H1 (cell line): ENCODE measurements at regions not wholly inside any gene's neighbourhood (a gene's known extent, or its start where the extent isn't known, plus 50 kb on each side); places are given as distances from the start of the nearest gene placed in this dataset.

Experiments
- CTCF ChIA-PET: fragments of 300-600 bp; sonication (Branson Sonifier 250); formaldehyde crosslinking; loops from one replicate; lab custom pipeline; 2021; ENCODE audit not compliant: partially characterized antibody; lab: Charles Lee
- POLR2A ChIA-PET: fragments of 300-600 bp; sonication (Branson Sonifier 250); formaldehyde crosslinking; loops from one replicate; lab custom pipeline; 2021; ENCODE audit warnings: inconsistent platforms; ENCODE audit not compliant: partially characterized antibody; lab: Charles Lee
- DNase-seq, 2 experiments: peaks; one replicate each; pipeline versions ENCODE4 v3.0.0 to v3.0.0-alpha.2; 2010 to 2022; ENCODE audit warnings: low spot score in 2 of 2, low read depth in 1 of 2, mixed read lengths in 1 of 2
- FAIRE-seq: peaks from 2 replicates; lab custom pipeline; 2011; peaks lifted over from hg19 to GRCh38; lab: Jason Lieb, UNC
- H2AFZ ChIP-seq: 2 replicates; pipeline ENCODE4 v1.8.1; 2012; ENCODE audit warnings: low read length, inconsistent platforms
- H2AK5ac ChIP-seq: 2 replicates; pipeline ENCODE4 v1.6.1; 2013; ENCODE audit warnings: low read depth, low read length
- H2BK120ac ChIP-seq: replicated peaks from 2 replicates; pipeline ENCODE3; 2013; ENCODE audit warnings: low read depth, low read length, inconsistent platforms
- H2BK12ac ChIP-seq: 2 replicates; pipeline ENCODE4 v1.6.1; 2013; ENCODE audit warnings: low read depth, low read length
- H2BK15ac ChIP-seq: 2 replicates; pipeline ENCODE4 v1.6.1; 2013; ENCODE audit warnings: low read length
- H2BK20ac ChIP-seq: 2 replicates; pipeline ENCODE4 v1.6.1; 2013; ENCODE audit warnings: low read length
- H2BK5ac ChIP-seq: 2 replicates; pipeline ENCODE4 v1.6.1; 2013; ENCODE audit warnings: low read depth, low read length
- H3K14ac ChIP-seq: 2 replicates; pipeline ENCODE4 v1.6.1; 2013; ENCODE audit warnings: inconsistent platforms; ENCODE audit not compliant: insufficient read length
- H3K18ac ChIP-seq: 2 replicates; pipeline ENCODE4 v1.6.1; 2013; ENCODE audit warnings: low read length; ENCODE audit errors: extremely low read depth
- H3K23ac ChIP-seq: 2 replicates; pipeline ENCODE4 v1.6.1; 2013; ENCODE audit warnings: inconsistent platforms; ENCODE audit not compliant: insufficient read length
- H3K23me2 ChIP-seq: 2 replicates; pipeline ENCODE4 v1.6.1; 2013; ENCODE audit warnings: low read depth, low read length
- H3K27ac ChIP-seq: 2 replicates; pipeline ENCODE4 v1.6.1; 2011; ENCODE audit warnings: low read depth, low read length, inconsistent platforms
- H3K27me3 ChIP-seq, 4 experiments: replicated peaks in 1 of 4; 1 replicate in 1 of 4; 2 replicates in 3 of 4; pipeline versions ENCODE4 v1.6.1 to v1.8.1; 2011 to 2013; ENCODE audit warnings: low read length in 3 of 4, mild to moderate bottlenecking in 3 of 4, inconsistent platforms in 2 of 4, mixed read lengths in 2 of 4, moderate library complexity in 1 of 4; ENCODE audit not compliant: control insufficient read depth in 3 of 4, insufficient read depth in 3 of 4; ENCODE audit errors: extremely low read depth in 1 of 4
- H3K36me3 ChIP-seq, 4 experiments: 2 replicates each; pipeline versions ENCODE4 v1.6.1 to v1.8.1; 2011 to 2013; ENCODE audit warnings: mild to moderate bottlenecking in 4 of 4, low read length in 3 of 4, moderate library complexity in 2 of 4, control low read depth in 1 of 4, inconsistent platforms in 1 of 4; ENCODE audit not compliant: insufficient read depth in 4 of 4, control insufficient read depth in 2 of 4
- H3K4ac ChIP-seq: replicated peaks from 2 replicates; pipeline ENCODE3; 2013; ENCODE audit warnings: low read length, low read depth, mixed read lengths, inconsistent platforms; ENCODE audit not compliant: insufficient read length
- H3K4me1 ChIP-seq, 4 experiments: replicated peaks in 1 of 4; 1 replicate in 1 of 4; 2 replicates in 3 of 4; pipeline versions ENCODE4 v1.6.1 to v1.8.1; 2011 to 2013; ENCODE audit warnings: low read length in 3 of 4, inconsistent platforms in 2 of 4, mixed read lengths in 1 of 4; ENCODE audit not compliant: insufficient read depth in 4 of 4, control insufficient read depth in 3 of 4
- H3K4me2 ChIP-seq, 2 experiments: 2 replicates each; pipeline versions ENCODE4 v1.6.1 to v1.8.1; 2011 to 2013; ENCODE audit warnings: low read depth in 2 of 2, low read length in 2 of 2, control low read depth in 1 of 2, inconsistent platforms in 1 of 2, mild to moderate bottlenecking in 1 of 2; ENCODE audit not compliant: insufficient read depth in 1 of 2
- H3K4me3 ChIP-seq, 4 experiments: fragments of 200-600, 300-600 bp in 1 of 4; sonication (generic), shearing (Covaris generic), sonication (Bioruptor Twin) in 1 of 4; 2 replicates each; pipeline versions ENCODE4 v1.5.1 to v1.8.1; 2011 to 2016; ENCODE audit warnings: low read length in 4 of 4, low read depth in 3 of 4, control low read depth in 2 of 4, inconsistent platforms in 2 of 4, mild to moderate bottlenecking in 2 of 4, mixed read lengths in 1 of 4, moderate library complexity in 1 of 4; ENCODE audit not compliant: insufficient read depth in 2 of 4; ENCODE audit errors: extremely low read depth in 1 of 4
- H3K56ac ChIP-seq: replicated peaks from 2 replicates; pipeline ENCODE3; 2013; ENCODE audit warnings: low read depth, mild to moderate bottlenecking, mixed read lengths, low read length, inconsistent platforms; ENCODE audit not compliant: insufficient read length
- H3K79me1 ChIP-seq: 2 replicates; pipeline ENCODE4 v1.6.1; 2013; ENCODE audit warnings: low read depth, low read length, control low read depth
- H3K79me2 ChIP-seq, 2 experiments: 2 replicates each; pipeline versions ENCODE4 v1.6.1 to v1.8.1; 2012 to 2013; ENCODE audit warnings: low read length in 2 of 2, mild to moderate bottlenecking in 2 of 2, inconsistent platforms in 1 of 2; ENCODE audit not compliant: insufficient read depth in 2 of 2, control insufficient read depth in 1 of 2
- H3K9ac ChIP-seq, 4 experiments: replicated peaks in 1 of 4; 1 replicate in 1 of 4; 2 replicates in 3 of 4; pipeline versions ENCODE4 v1.6.1 to v1.8.1; 2011 to 2013; ENCODE audit warnings: low read depth in 3 of 4, low read length in 3 of 4, control low read depth in 2 of 4, mild to moderate bottlenecking in 2 of 4, moderate library complexity in 2 of 4, inconsistent platforms in 1 of 4; ENCODE audit errors: extremely low read depth in 1 of 4
- H3K9me3 ChIP-seq, 2 experiments: 2 replicates each; pipeline versions ENCODE4 v1.6.1 to v1.8.1; 2012 to 2013; ENCODE audit warnings: mild to moderate bottlenecking in 2 of 2, moderate library complexity in 2 of 2, control low read depth in 1 of 2, inconsistent platforms in 1 of 2, low read depth in 1 of 2, low read length in 1 of 2, mixed read lengths in 1 of 2; ENCODE audit not compliant: insufficient read depth in 2 of 2
- H4K20me1 ChIP-seq, 2 experiments: replicated peaks in 1 of 2; 2 replicates each; pipeline versions ENCODE3 to v1.8.1; 2011 to 2013; ENCODE audit warnings: inconsistent platforms in 2 of 2, low read length in 2 of 2, mild to moderate bottlenecking in 1 of 2; ENCODE audit not compliant: insufficient read depth in 2 of 2, control insufficient read depth in 1 of 2
- H4K5ac ChIP-seq: 2 replicates; pipeline ENCODE4 v1.6.1; 2013; ENCODE audit warnings: low read length, low read depth, mixed read lengths, inconsistent platforms; ENCODE audit not compliant: insufficient read length
- H4K8ac ChIP-seq: 2 replicates; pipeline ENCODE4 v1.8.0; 2013; ENCODE audit warnings: mild to moderate bottlenecking, moderate library complexity, low read length, inconsistent platforms; ENCODE audit not compliant: insufficient read depth; ENCODE audit errors: extremely low read depth
- H4K91ac ChIP-seq: replicated peaks from 2 replicates; pipeline ENCODE3; 2013; ENCODE audit warnings: low read length, mixed read lengths, inconsistent platforms; ENCODE audit not compliant: insufficient read length
- EGR1 ChIP-seq: IDR thresholded peaks from 2 replicates; pipeline ENCODE4 v1.6.1; 2011; ENCODE audit warnings: low read depth, low read length, borderline replicate concordance
- EP300 ChIP-seq, 2 experiments: IDR thresholded peaks; 1 replicate in 1 of 2; 2 replicates in 1 of 2; pipeline ENCODE4 v1.6.1; 2011 to 2012; ENCODE audit warnings: low read depth in 2 of 2, low read length in 2 of 2, mild to moderate bottlenecking in 2 of 2, borderline replicate concordance in 1 of 2, inconsistent platforms in 1 of 2, moderate library complexity in 1 of 2
- GABPA ChIP-seq: IDR thresholded peaks from 2 replicates; pipeline ENCODE4 v1.6.1; 2011; ENCODE audit warnings: mild to moderate bottlenecking, low read length, moderate library complexity, borderline replicate concordance; ENCODE audit not compliant: insufficient read depth
- JUND ChIP-seq: IDR thresholded peaks from 2 replicates; pipeline ENCODE4 v1.6.1; 2011; ENCODE audit warnings: mild to moderate bottlenecking, improper control_type of control experiment, low read length
- RBBP5 ChIP-seq: IDR thresholded peaks from 2 replicates; pipeline ENCODE4 v1.7.1; 2012; ENCODE audit warnings: low read depth, mild to moderate bottlenecking, inconsistent platforms, low read length, moderate library complexity, borderline replicate concordance
- RXRA ChIP-seq: IDR thresholded peaks from 2 replicates; pipeline ENCODE4 v1.6.1; 2011; ENCODE audit warnings: low read depth, mild to moderate bottlenecking, low read length, moderate library complexity; ENCODE audit not compliant: insufficient read depth
- WGBS, 2 experiments: shearing (Covaris generic) in 1 of 2; methylation state at CpG; one replicate each; pipeline versions ENCODE4 v1.1.6 to v1.1.7; 2013 to 2015; ENCODE audit warnings: low lambda C conversion rate in 2 of 2, mixed read lengths in 2 of 2, inconsistent platforms in 1 of 2, low coverage in 1 of 2, missing lambda C conversion rate in 1 of 2; ENCODE audit not compliant: insufficient replicate concordance in 2 of 2, insufficient coverage in 1 of 2, insufficient read length in 1 of 2; ENCODE audit errors: extremely low coverage in 1 of 2, missing lambda C conversion rate in 1 of 2; 5-methylcytosine and 5-hydroxymethylcytosine counted together

DNA sequence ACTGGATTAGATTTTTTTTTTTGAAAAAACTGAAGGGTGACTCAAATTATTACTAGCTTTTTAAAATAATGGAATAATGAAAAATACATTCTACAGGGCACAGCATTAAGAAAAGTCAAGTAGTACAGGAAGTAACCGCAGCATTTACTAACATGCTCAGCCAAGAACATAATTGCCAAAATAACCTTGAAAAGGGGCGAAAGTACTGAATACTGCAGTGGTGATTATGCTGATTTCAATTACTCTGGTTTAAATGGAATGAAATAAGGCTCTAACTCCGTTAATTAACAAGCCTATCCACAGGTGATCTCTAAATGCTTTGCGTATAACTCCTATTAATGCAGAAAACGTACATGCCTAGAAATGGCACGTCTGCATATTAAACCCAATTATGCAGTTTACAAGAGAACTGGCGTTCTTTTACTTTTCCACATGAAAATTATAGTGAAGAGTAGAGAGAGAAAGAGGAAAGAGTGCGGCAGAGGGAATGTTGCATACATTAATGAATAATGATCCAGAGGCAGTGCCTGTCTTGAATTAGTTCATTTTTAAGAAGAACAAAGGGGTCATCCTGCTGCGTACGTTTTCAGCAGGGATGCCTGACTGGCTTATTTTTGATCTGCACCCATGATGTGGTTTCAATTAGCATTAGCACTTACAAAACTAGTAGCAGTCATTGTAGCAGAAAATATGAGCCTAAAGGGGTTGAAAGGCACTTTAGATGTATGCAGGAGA, 612.4 kb downstream of the NYAP2 start:
- no peak overlapping the region for H3K4me2 ChIP-seq
- H3K4me1 ChIP-seq = no peaks in the 10 kb centered on the region
- H3K23me2 ChIP-seq = no peaks in the 10 kb centered on the region
- no peak overlapping the region for H4K8ac ChIP-seq
- CTCF ChIA-PET = no interaction called here
- no peaks in the 10 kb centered on the region for H3K79me1 ChIP-seq
- H2AK5ac ChIP-seq = no peak overlapping the region
- no peak overlapping the region for H3K27ac ChIP-seq
- H3K27me3 ChIP-seq = no peaks in the 10 kb centered on the region
- H2BK15ac ChIP-seq = no peak overlapping the region
- H3K4me3 ChIP-seq = no peak overlapping the region
- H4K91ac ChIP-seq = no peak overlapping the region
- 88% methylated on average over 10 of the region's 10 CpGs; no CpG with 5 or more reads in 1 of the 2 experiments for WGBS, 2 experiments
- no peak overlapping the region for H2BK12ac ChIP-seq
- H3K9ac ChIP-seq = no peak overlapping the region
- H3K23ac ChIP-seq = no peak overlapping the region
- H3K36me3 ChIP-seq = no peaks in the 10 kb centered on the region
- H3K9me3 ChIP-seq = no peaks in the 10 kb centered on the region
- no peak overlapping the region for H3K14ac ChIP-seq
- H3K79me2 ChIP-seq = no peaks in the 10 kb centered on the region
- H3K56ac ChIP-seq = no peak overlapping the region
- H2BK5ac ChIP-seq = no peak overlapping the region
- H2BK120ac ChIP-seq = no peak overlapping the region
- POLR2A ChIA-PET = interaction anchor here (0.6 kb wide), 1 partner anchor 18 kb away, joined by 3 read pairs; no protein-coding TSS in a partner anchor
- no peak for DNase-seq
- no peak overlapping the region for H2AFZ ChIP-seq
- H3K4ac ChIP-seq = no peak overlapping the region
- H3K18ac ChIP-seq = no peak overlapping the region
- H4K5ac ChIP-seq = no peak overlapping the region
- H4K20me1 ChIP-seq = no peaks in the 10 kb centered on the region
- no peak overlapping the region for H2BK20ac ChIP-seq
- no peak for FAIRE-seq
- TF ChIP-seq GABPA (no peak), EP300 (IDR thresholded peaks at IDR 0.05; ENCODE audit: borderline replicate concordance in 1 of 2, low read depth in 2 of 2, low read length in 2 of 2) (no peak), JUND (no peak), RBBP5 (no peak), EGR1 (no peak), RXRA (no peak)
